ENCODE measurements at regions not wholly inside any gene's neighbourhood (a gene's known extent, or its start where the extent isn't known, plus 50 kb on each side); places are given as distances from the start of the nearest gene placed in this dataset.

GRCh38 chr20:22411286-22411626, 173.1 kb downstream of the FOXA2 start:
- Histone ChIP-seq H3K27me3 (ENCODE audit: control insufficient read depth, low read length) (no peaks in the 10 kb centered on the region), H3K27ac (ENCODE audit: low read depth, low read length) (no peak overlapping the region), H3K4me2 (ENCODE audit: low read length) (no peak overlapping the region), H3K36me3 (ENCODE audit: control insufficient read depth, low read length) (no peaks in the 10 kb centered on the region), H3F3A (ENCODE audit: control insufficient read depth, insufficient read depth) (no peaks in the 10 kb centered on the region), H3K9me3 (ENCODE audit: control insufficient read depth, insufficient read depth, low read length) (no peaks in the 10 kb centered on the region; the same call in 1 of the 2 replicates), H3K4me1 (ENCODE audit: control insufficient read depth, low read length) (no peaks in the 10 kb centered on the region), H4K20me1 (ENCODE audit: control insufficient read depth, insufficient read depth, low read depth, low read length) (no peaks in the 10 kb centered on the region), H3K79me2 (ENCODE audit: control insufficient read depth, low read length) (no peaks in the 10 kb centered on the region), H3K9me2 (replicated peaks; ENCODE audit: control insufficient read depth, low read length) (no peaks in the 10 kb centered on the region), H3K4me3 (ENCODE audit: low read length) (no peak overlapping the region)
- TF ChIP-seq, protein P1, sequence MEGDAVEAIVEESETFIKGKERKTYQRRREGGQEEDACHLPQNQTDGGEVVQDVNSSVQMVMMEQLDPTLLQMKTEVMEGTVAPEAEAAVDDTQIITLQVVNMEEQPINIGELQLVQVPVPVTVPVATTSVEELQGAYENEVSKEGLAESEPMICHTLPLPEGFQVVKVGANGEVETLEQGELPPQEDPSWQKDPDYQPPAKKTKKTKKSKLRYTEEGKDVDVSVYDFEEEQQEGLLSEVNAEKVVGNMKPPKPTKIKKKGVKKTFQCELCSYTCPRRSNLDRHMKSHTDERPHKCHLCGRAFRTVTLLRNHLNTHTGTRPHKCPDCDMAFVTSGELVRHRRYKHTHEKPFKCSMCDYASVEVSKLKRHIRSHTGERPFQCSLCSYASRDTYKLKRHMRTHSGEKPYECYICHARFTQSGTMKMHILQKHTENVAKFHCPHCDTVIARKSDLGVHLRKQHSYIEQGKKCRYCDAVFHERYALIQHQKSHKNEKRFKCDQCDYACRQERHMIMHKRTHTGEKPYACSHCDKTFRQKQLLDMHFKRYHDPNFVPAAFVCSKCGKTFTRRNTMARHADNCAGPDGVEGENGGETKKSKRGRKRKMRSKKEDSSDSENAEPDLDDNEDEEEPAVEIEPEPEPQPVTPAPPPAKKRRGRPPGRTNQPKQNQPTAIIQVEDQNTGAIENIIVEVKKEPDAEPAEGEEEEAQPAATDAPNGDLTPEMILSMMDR (IDR thresholded peaks at IDR 0.05; ENCODE audit: low read depth, low read length, poor library complexity, severe bottlenecking) = no peak
- TF ChIP-seq EZH2phosphoT487 (IDR thresholded peaks at IDR 0.05; ENCODE audit: borderline replicate concordance, low read length) = no peak

- Histone ChIP-seq H3K27me3 (ENCODE audit: control insufficient read depth, low read length) (no peaks in the 10 kb centered on the region), H3K9me3 (ENCODE audit: control insufficient read depth, insufficient read depth, low read length) (no peaks in the 10 kb centered on the region), H3K36me3 (ENCODE audit: control insufficient read depth, low read length) (no peaks in the 10 kb centered on the region), H3F3A (ENCODE audit: control insufficient read depth, insufficient read depth) (no peaks in the 10 kb centered on the region), H3K4me2 (ENCODE audit: low read length) (no peak overlapping the region), H3K4me1 (ENCODE audit: control insufficient read depth, low read length) (no peaks in the 10 kb centered on the region), H4K20me1 (ENCODE audit: control insufficient read depth, insufficient read depth, low read depth, low read length) (no peaks in the 10 kb centered on the region), H3K9me2 (replicated peaks; ENCODE audit: control insufficient read depth, low read length) (no peaks in the 10 kb centered on the region), H3K79me2 (ENCODE audit: control insufficient read depth, low read length) (no peaks in the 10 kb centered on the region), H3K27ac (ENCODE audit: low read depth, low read length) (no peak overlapping the region), H3K4me3 (ENCODE audit: low read length) (no peak overlapping the region)
- TF ChIP-seq, protein P1 (IDR thresholded peaks at IDR 0.05; ENCODE audit: low read depth, low read length, poor library complexity, severe bottlenecking) = no peak
These were observed 173.7 kb downstream of the FOXA2 start for GRCh38 chr20:22410556-22411130.

- Histone ChIP-seq H3K27ac (ENCODE audit: low read depth, low read length) (no peak overlapping the region), H3K9me2 (replicated peaks; ENCODE audit: control insufficient read depth, low read length) (no peaks in the 10 kb centered on the region), H3K79me2 (ENCODE audit: control insufficient read depth, low read length) (no peaks in the 10 kb centered on the region), H3F3A (ENCODE audit: control insufficient read depth, insufficient read depth) (no peaks in the 10 kb centered on the region), H3K4me1 (ENCODE audit: control insufficient read depth, low read length) (no peaks in the 10 kb centered on the region), H3K36me3 (ENCODE audit: control insufficient read depth, low read length) (no peaks in the 10 kb centered on the region), H3K9me3 (ENCODE audit: control insufficient read depth, insufficient read depth, low read length) (no peaks in the 10 kb centered on the region), H3K4me3 (ENCODE audit: low read length) (no peak overlapping the region), H3K27me3 (ENCODE audit: control insufficient read depth, low read length) (no peaks in the 10 kb centered on the region), H4K20me1 (ENCODE audit: control insufficient read depth, insufficient read depth, low read depth, low read length) (no peaks in the 10 kb centered on the region), H3K4me2 (ENCODE audit: low read length) (no peak overlapping the region)
- TF ChIP-seq, protein P1 (IDR thresholded peaks at IDR 0.05; ENCODE audit: low read depth, low read length, poor library complexity, severe bottlenecking) = no peak
- no peak for TF ChIP-seq EZH2phosphoT487 (IDR thresholded peaks at IDR 0.05; ENCODE audit: borderline replicate concordance, low read length)
These were observed 175.6 kb downstream of the FOXA2 start for GRCh38 chr20:22408521-22409402.

All from DOHH2 (cell line).